ENCODE measurements at regions not wholly inside any gene's neighbourhood (a gene's known extent, or its start where the extent isn't known, plus 50 kb on each side); places are given as distances from the start of the nearest gene placed in this dataset.

DNA sequence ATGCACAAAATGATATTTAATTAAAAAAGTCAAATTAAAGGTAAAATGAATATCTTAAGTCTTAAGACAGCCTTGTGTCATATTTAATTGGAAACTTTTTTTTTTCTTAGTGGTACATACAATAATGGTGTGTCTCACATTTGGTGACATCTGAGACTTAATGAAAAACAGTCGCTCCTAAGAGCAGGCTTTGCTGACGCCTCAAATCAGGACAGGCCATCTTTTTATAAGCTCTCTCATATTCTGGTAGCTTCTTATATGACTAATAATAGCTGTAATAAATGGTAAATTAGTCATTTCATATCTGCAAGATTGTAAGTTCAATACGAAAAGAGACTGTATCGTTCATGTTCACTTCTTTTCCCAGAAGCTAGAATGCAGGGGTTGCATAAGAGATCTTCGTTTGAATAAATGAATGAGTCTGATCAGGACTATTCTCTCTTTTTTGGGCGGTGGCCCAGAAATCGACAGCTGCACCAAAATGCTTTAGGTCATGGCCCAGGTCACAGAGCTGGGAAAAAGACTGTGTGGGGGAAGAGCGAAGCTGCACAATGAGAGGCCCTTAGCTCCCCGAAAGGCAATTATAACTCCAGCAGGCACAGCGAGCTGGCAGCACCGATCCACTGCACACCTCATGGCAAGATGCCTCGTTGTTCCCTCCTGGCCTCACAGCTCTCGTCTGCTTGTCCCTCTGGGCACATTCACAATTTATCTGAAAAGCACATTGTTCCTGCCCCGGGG, 69.4 kb downstream of the NRN1 start:
- H3K4me3 ChIP-seq (ENCODE audit: control insufficient read depth in 1 of 7, extremely low read depth in 1 of 7, insufficient read depth in 4 of 7, low read depth in 2 of 7, low read length in 6 of 7) = no peak overlapping the region
- H3K36me3 ChIP-seq (ENCODE audit: control insufficient read depth in 4 of 4, insufficient read depth in 4 of 4, low read length in 3 of 4) = no peaks in the 10 kb centered on the region
- DNase-seq = no peak
- H3K4me1 ChIP-seq (ENCODE audit: control extremely low read depth in 1 of 4, control insufficient read depth in 4 of 4, insufficient read depth in 4 of 4, low read length in 3 of 4) = no peaks in the 10 kb centered on the region
- POLR2A ChIA-PET = no interaction called here
- H3K27me3 ChIP-seq (replicated peaks in 2 of 5; ENCODE audit: control insufficient read depth in 4 of 5, insufficient read depth in 5 of 5, low read length in 4 of 5) = peaks cover 2 to 14% (median 7%) of the 10 kb centered on the region in 5 experiments
- H3K9me3 ChIP-seq (ENCODE audit: control extremely low read depth in 1 of 5, control insufficient read depth in 4 of 5, insufficient read depth in 2 of 5, low read depth in 1 of 5, low read length in 4 of 5) = peaks cover 0 to 3% (median 2%) of the 10 kb centered on the region in 5 experiments
- CTCF ChIA-PET = no interaction called here
- H3K27ac ChIP-seq (ENCODE audit: insufficient read depth in 1 of 2, low read depth in 1 of 2, low read length in 2 of 2, poor library complexity in 1 of 2, severe bottlenecking in 2 of 2) = no peak overlapping the region
- 91% methylated on average over 11 of the region's 14 CpGs for WGBS (ENCODE audit: insufficient coverage)

DNA sequence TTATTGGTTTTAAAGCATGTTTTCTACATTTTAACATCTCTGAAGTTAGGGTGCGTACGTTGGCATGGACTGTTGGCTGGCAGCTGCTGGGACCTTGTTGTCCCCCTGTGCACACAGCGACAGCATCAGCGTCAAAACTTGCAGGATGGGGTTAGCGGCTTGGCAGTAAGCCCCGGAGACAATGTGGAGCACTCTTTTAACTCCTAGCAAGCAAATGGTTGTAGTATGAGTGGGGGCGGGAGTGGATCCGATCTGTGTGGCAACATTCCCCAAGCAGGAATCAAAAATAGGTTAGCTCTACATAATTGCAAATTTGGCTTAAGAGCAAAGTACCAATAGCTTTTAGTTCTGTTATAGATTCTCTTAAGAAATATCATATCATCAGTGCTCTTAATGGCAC, 70.1 kb downstream of the NRN1 start:
- 87% methylated on average over 7 of the region's 8 CpGs for whole genome bisulfite sequencing (ENCODE audit: insufficient coverage)
- Histone ChIP-seq H3K36me3 (ENCODE audit: control insufficient read depth in 4 of 4, insufficient read depth in 4 of 4, low read length in 3 of 4) (no peaks in the 10 kb centered on the region), H3K27me3 (replicated peaks in 2 of 5; ENCODE audit: control insufficient read depth in 4 of 5, insufficient read depth in 5 of 5, low read length in 4 of 5) (peaks cover 2 to 14% (median 8%) of the 10 kb centered on the region in 5 experiments), H3K27ac (ENCODE audit: insufficient read depth in 1 of 2, low read depth in 1 of 2, low read length in 2 of 2, poor library complexity in 1 of 2, severe bottlenecking in 2 of 2) (no peak overlapping the region), H3K4me3 (ENCODE audit: control insufficient read depth in 1 of 7, extremely low read depth in 1 of 7, insufficient read depth in 4 of 7, low read depth in 2 of 7, low read length in 6 of 7) (no peak overlapping the region), H3K4me1 (ENCODE audit: control extremely low read depth in 1 of 4, control insufficient read depth in 4 of 4, insufficient read depth in 4 of 4, low read length in 3 of 4) (no peaks in the 10 kb centered on the region), H3K9me3 (ENCODE audit: control extremely low read depth in 1 of 5, control insufficient read depth in 4 of 5, insufficient read depth in 2 of 5, low read depth in 1 of 5, low read length in 4 of 5) (peaks cover 0 to 5% (median 3%) of the 10 kb centered on the region in 5 experiments)
- ChIA-PET POLR2A (no interaction called here), CTCF (no interaction called here)
- no peak for DNase-seq

DNA sequence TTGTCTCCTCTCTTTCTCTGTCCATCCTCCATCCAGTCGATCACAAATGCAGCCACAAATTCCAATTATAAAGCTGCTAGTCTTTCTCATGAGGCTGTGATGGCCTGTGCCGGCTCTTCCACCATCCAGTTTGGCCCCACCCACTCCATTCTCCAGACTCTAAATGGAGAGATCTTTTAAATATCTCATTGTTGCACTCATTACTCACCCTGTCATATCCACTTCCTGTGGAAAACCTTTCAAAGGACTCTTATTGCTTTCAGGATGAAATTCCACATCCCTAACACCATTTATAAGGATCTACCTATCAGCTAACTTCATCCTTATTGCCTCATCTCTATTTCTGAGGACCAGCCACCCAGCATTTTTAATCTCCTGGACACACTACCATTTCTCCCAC, 70.6 kb downstream of the NRN1 start:
- H3K27me3 ChIP-seq (replicated peaks in 2 of 5; ENCODE audit: control insufficient read depth in 4 of 5, insufficient read depth in 5 of 5, low read length in 4 of 5) = peaks cover 2 to 14% (median 9%) of the 10 kb centered on the region in 5 experiments
- peaks cover 0 to 5% (median 2%) of the 10 kb centered on the region in 5 experiments for H3K9me3 ChIP-seq (ENCODE audit: control extremely low read depth in 1 of 5, control insufficient read depth in 4 of 5, insufficient read depth in 2 of 5, low read depth in 1 of 5, low read length in 4 of 5)
- H3K4me3 ChIP-seq (ENCODE audit: control insufficient read depth in 1 of 7, extremely low read depth in 1 of 7, insufficient read depth in 4 of 7, low read depth in 2 of 7, low read length in 6 of 7) = no peak overlapping the region
- no peak for DNase-seq
- no peak overlapping the region for H3K27ac ChIP-seq (ENCODE audit: insufficient read depth in 1 of 2, low read depth in 1 of 2, low read length in 2 of 2, poor library complexity in 1 of 2, severe bottlenecking in 2 of 2)
- ChIA-PET CTCF (interaction anchor here (0.8 to 1.2 kb wide), 2 partner anchors 9 to 10 kb away, joined by 3 read pairs; no protein-coding TSS in a partner anchor), POLR2A (no interaction called here)
- H3K36me3 ChIP-seq (ENCODE audit: control insufficient read depth in 4 of 4, insufficient read depth in 4 of 4, low read length in 3 of 4) = no peaks in the 10 kb centered on the region
- H3K4me1 ChIP-seq (ENCODE audit: control extremely low read depth in 1 of 4, control insufficient read depth in 4 of 4, insufficient read depth in 4 of 4, low read length in 3 of 4) = no peaks in the 10 kb centered on the region
- WGBS (ENCODE audit: insufficient coverage) = 100% methylated on average over 2 of the region's 2 CpGs

DNA sequence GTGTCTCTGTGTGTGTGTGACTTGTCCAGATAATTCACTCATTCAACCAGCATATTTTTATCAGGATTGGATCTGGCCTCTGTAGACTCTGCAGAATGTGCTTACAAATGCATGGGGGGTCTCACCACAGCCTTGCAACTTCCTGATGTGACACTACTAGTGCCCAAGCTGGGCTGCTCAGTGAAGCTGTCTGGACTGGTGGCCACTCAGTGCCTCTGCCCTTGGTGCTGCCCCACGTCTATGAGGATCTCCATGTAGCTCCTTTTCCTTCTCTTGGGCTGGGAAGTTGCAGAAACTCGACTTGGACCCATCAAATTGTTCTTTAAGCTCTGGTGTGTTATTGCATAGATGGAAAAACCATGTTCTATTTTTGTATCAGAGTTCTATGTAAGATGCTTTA, 75.8 kb downstream of the NRN1 start:
- WGBS (ENCODE audit: insufficient coverage) = no CpG with 5 or more reads among the region's 2 CpGs
- DNase-seq = no peak
- peaks cover 0 to 9% (median 3%) of the 10 kb centered on the region in 5 experiments for H3K9me3 ChIP-seq (ENCODE audit: control extremely low read depth in 1 of 5, control insufficient read depth in 4 of 5, insufficient read depth in 2 of 5, low read depth in 1 of 5, low read length in 4 of 5)
- H3K4me3 ChIP-seq (ENCODE audit: control insufficient read depth in 1 of 7, extremely low read depth in 1 of 7, insufficient read depth in 4 of 7, low read depth in 2 of 7, low read length in 6 of 7) = no peak overlapping the region
- peaks cover 0 to 8% (median 0%) of the 10 kb centered on the region in 4 experiments for H3K4me1 ChIP-seq (ENCODE audit: control extremely low read depth in 1 of 4, control insufficient read depth in 4 of 4, insufficient read depth in 4 of 4, low read length in 3 of 4)
- no peak overlapping the region for H3K27ac ChIP-seq (ENCODE audit: insufficient read depth in 1 of 2, low read depth in 1 of 2, low read length in 2 of 2, poor library complexity in 1 of 2, severe bottlenecking in 2 of 2)
- H3K36me3 ChIP-seq (ENCODE audit: control insufficient read depth in 4 of 4, insufficient read depth in 4 of 4, low read length in 3 of 4) = no peaks in the 10 kb centered on the region
- H3K27me3 ChIP-seq (replicated peaks in 2 of 5; ENCODE audit: control insufficient read depth in 4 of 5, insufficient read depth in 5 of 5, low read length in 4 of 5) = peaks cover 2 to 11% (median 8%) of the 10 kb centered on the region in 5 experiments
- CTCF ChIA-PET = no interaction called here
- POLR2A ChIA-PET = no interaction called here

DNA sequence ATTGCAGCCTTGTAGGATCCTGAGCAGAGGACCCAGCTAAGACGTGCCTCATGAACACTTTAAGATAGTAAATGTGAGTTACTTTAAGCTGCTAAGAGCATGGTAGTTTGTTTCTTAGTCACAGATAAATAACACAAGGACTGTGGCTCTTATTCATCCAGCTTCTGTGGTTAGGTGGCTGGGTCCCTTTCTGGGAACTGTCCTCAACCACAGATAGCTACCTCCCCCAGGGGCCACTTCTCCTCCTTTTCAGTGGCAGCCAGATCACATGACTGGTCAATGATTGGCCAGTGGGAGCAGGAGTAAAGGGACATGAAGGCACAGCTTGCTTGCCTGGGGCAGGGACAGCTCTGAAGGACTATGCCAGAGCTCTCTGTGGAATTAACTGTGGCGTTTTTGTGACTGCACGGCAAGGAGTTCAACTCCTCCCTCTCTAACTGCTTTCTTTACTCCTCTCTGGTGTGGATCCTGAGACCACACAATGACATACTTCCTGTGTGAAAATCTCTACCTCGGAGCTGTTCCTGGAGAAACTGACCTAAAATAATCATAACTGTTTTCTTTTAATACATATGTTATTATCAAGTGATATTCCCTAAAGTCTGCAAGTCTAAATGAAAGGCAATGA, 76.5 kb downstream of the NRN1 start:
- 89% methylated on average over 2 of the region's 4 CpGs for WGBS (ENCODE audit: insufficient coverage)
- peaks cover 0 to 9% (median 3%) of the 10 kb centered on the region in 5 experiments for H3K9me3 ChIP-seq (ENCODE audit: control extremely low read depth in 1 of 5, control insufficient read depth in 4 of 5, insufficient read depth in 2 of 5, low read depth in 1 of 5, low read length in 4 of 5)
- ChIA-PET CTCF (no interaction called here), POLR2A (no interaction called here)
- H3K27ac ChIP-seq (ENCODE audit: insufficient read depth in 1 of 2, low read depth in 1 of 2, low read length in 2 of 2, poor library complexity in 1 of 2, severe bottlenecking in 2 of 2) = no peak overlapping the region
- H3K27me3 ChIP-seq (replicated peaks in 2 of 5; ENCODE audit: control insufficient read depth in 4 of 5, insufficient read depth in 5 of 5, low read length in 4 of 5) = peaks cover 2 to 11% (median 6%) of the 10 kb centered on the region in 5 experiments
- no peaks in the 10 kb centered on the region for H3K36me3 ChIP-seq (ENCODE audit: control insufficient read depth in 4 of 4, insufficient read depth in 4 of 4, low read length in 3 of 4)
- H3K4me3 ChIP-seq (ENCODE audit: control insufficient read depth in 1 of 7, extremely low read depth in 1 of 7, insufficient read depth in 4 of 7, low read depth in 2 of 7, low read length in 6 of 7) = no peak overlapping the region
- no peak for DNase-seq
- peaks cover 0 to 8% (median 0%) of the 10 kb centered on the region in 4 experiments for H3K4me1 ChIP-seq (ENCODE audit: control extremely low read depth in 1 of 4, control insufficient read depth in 4 of 4, insufficient read depth in 4 of 4, low read length in 3 of 4)

DNA sequence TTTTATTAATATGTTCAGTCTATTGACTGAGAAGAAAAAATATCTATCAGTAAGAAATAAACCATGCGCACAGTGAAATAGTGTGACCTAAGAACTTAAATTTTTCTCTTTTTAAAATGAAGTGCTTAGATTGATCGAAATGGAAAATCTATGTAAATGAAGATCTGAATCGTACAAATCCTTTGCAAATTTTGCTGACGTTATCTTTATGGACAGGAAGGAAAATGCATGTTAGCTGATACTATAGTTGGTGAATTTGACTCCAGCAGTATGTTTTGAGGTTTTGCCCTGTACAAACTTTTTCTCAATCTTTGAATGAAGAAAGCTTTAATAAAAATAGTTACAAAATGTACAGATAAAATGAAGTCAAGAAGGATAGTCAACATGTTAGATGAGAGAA, 82.9 kb downstream of the NRN1 start:
- 100% methylated on average over 3 of the region's 4 CpGs for WGBS (ENCODE audit: insufficient coverage)
- H3K4me1 ChIP-seq (ENCODE audit: control extremely low read depth in 1 of 4, control insufficient read depth in 4 of 4, insufficient read depth in 4 of 4, low read length in 3 of 4) = no peaks in the 10 kb centered on the region
- POLR2A ChIA-PET = no interaction called here
- H3K27ac ChIP-seq (ENCODE audit: insufficient read depth in 1 of 2, low read depth in 1 of 2, low read length in 2 of 2, poor library complexity in 1 of 2, severe bottlenecking in 2 of 2) = no peak overlapping the region
- H3K4me3 ChIP-seq (ENCODE audit: control insufficient read depth in 1 of 7, extremely low read depth in 1 of 7, insufficient read depth in 4 of 7, low read depth in 2 of 7, low read length in 6 of 7) = no peak overlapping the region
- peaks cover 0 to 7% (median 2%) of the 10 kb centered on the region in 5 experiments for H3K9me3 ChIP-seq (ENCODE audit: control extremely low read depth in 1 of 5, control insufficient read depth in 4 of 5, insufficient read depth in 2 of 5, low read depth in 1 of 5, low read length in 4 of 5)
- peaks cover 0 to 4% (median 2%) of the 10 kb centered on the region in 5 experiments for H3K27me3 ChIP-seq (replicated peaks in 2 of 5; ENCODE audit: control insufficient read depth in 4 of 5, insufficient read depth in 5 of 5, low read length in 4 of 5)
- no peak for DNase-seq
- CTCF ChIA-PET = no interaction called here
- no peaks in the 10 kb centered on the region for H3K36me3 ChIP-seq (ENCODE audit: control insufficient read depth in 4 of 4, insufficient read depth in 4 of 4, low read length in 3 of 4)

DNA sequence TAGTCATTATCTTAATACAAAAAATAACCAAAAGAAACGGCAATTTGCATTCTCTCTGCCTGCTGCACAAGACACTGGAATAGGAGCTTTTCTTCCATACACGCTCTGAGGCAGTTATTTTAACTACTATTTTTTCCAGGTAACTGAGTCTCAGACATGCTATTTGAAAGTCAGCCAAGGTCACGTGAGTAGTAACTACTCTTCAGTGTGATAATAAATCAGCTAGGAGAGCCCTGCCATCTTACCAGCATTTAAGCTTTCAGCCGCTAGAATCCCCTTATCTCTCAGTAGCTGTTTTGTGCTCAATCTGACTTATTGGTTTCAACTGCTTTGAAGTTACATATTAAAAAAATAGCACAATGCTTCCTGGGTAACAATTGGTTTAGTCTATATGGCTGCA, 84.5 kb downstream of the NRN1 start:
- peaks cover 0 to 4% (median 2%) of the 10 kb centered on the region in 5 experiments for H3K27me3 ChIP-seq (replicated peaks in 2 of 5; ENCODE audit: control insufficient read depth in 4 of 5, insufficient read depth in 5 of 5, low read length in 4 of 5)
- H3K27ac ChIP-seq (ENCODE audit: insufficient read depth in 1 of 2, low read depth in 1 of 2, low read length in 2 of 2, poor library complexity in 1 of 2, severe bottlenecking in 2 of 2) = no peak overlapping the region
- peaks cover 0 to 7% (median 2%) of the 10 kb centered on the region in 5 experiments for H3K9me3 ChIP-seq (ENCODE audit: control extremely low read depth in 1 of 5, control insufficient read depth in 4 of 5, insufficient read depth in 2 of 5, low read depth in 1 of 5, low read length in 4 of 5)
- CTCF ChIA-PET = no interaction called here
- no peaks in the 10 kb centered on the region for H3K36me3 ChIP-seq (ENCODE audit: control insufficient read depth in 4 of 4, insufficient read depth in 4 of 4, low read length in 3 of 4)
- WGBS (ENCODE audit: insufficient coverage) = 89% methylated on average over 3 of the region's 4 CpGs
- H3K4me1 ChIP-seq (ENCODE audit: control extremely low read depth in 1 of 4, control insufficient read depth in 4 of 4, insufficient read depth in 4 of 4, low read length in 3 of 4) = no peaks in the 10 kb centered on the region
- no peak for DNase-seq
- H3K4me3 ChIP-seq (ENCODE audit: control insufficient read depth in 1 of 7, extremely low read depth in 1 of 7, insufficient read depth in 4 of 7, low read depth in 2 of 7, low read length in 6 of 7) = no peak overlapping the region
- POLR2A ChIA-PET = no interaction called here

All from common myeloid progenitor, CD34-positive (primary cell).